Neural crest cell (in vitro differentiated cells): ENCODE measurements at regions not wholly inside any gene's neighbourhood (a gene's known extent, or its start where the extent isn't known, plus 50 kb on each side); places are given as distances from the start of the nearest gene placed in this dataset.
"Not testable (repeated sequence)": the region's sequence is repeated elsewhere in the genome, so short reads cannot be mapped to it uniquely, and the experiment has no call there.

Experiments
- DNase-seq: peaks from one replicate; pipeline ENCODE4 v3.0.0; 2021; ENCODE audit warnings: low read depth, mixed read lengths, low spot score
- H3K27ac Mint-ChIP-seq: one replicate; pipeline ENCODE4 v1.8.0; 2021; ENCODE audit warnings: mild to moderate bottlenecking, mixed read lengths; ENCODE audit not compliant: unreplicated experiment
- H3K27me3 Mint-ChIP-seq: 2 replicates; pipeline ENCODE4 v1.8.0; 2021; ENCODE audit warnings: low read depth, mild to moderate bottlenecking, mixed read lengths
- H3K36me3 Mint-ChIP-seq: 2 replicates; pipeline ENCODE4 v1.8.0; 2021; ENCODE audit warnings: low read depth, mild to moderate bottlenecking, mixed read lengths
- H3K4me1 Mint-ChIP-seq: 2 replicates; pipeline ENCODE4 v1.8.0; 2021; ENCODE audit warnings: mixed read lengths
- H3K4me3 Mint-ChIP-seq: one replicate; pipeline ENCODE4 v1.8.0; 2021; ENCODE audit warnings: mild to moderate bottlenecking, mixed read lengths
- H3K9me3 Mint-ChIP-seq: 2 replicates; pipeline ENCODE4 v1.8.0; 2021; ENCODE audit warnings: mixed read lengths
- CTCF ChIP-seq: fragments of 200-600 bp; sonication (generic); conservative IDR thresholded peaks from 2 replicates; pipeline ENCODE4 v1.5.0; 2021; ENCODE audit warnings: antibody characterized with exemption, mild to moderate bottlenecking

DNA sequence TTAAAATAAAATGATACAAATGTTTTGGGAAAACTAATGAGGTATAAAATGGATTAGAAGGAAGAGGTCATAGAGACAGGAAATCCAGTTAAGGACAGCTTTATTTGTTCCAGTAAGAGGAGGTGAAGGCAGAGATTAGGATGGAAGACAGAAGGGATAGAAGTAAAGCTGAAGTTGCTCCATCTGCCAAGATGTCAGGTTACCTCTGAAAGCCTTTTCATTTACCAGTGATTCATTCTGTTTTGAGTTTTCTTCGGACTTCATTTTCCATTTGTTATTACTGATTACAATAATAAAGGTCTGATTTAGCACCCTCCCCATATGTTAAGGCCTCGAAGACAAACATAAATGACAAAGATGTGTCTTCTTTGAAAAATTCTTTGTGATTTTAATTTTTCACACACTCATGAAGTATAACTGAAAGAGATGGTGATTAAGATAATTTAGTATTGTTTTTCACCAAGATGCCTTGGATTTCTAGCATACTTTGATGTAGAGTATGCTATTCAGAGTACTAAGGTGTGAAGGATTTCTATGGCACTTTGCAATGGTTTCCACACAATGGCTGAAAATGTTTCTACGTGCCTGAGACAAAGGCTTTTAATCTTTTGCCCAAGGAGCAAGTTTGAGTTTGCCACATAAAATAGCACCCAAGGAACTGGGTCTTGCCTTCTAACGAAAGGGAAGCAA lies 75.4 kb upstream of the PLAAT1 start:
- no peaks in the 10 kb centered on the region for H3K36me3 Mint-ChIP-seq
- no peaks in the 10 kb centered on the region for H3K27me3 Mint-ChIP-seq
- DNase-seq, result no peak
- no peak overlapping the region for H3K4me3 Mint-ChIP-seq
- TF ChIP-seq CTCF, result no peak
- no peaks in the 10 kb centered on the region for H3K9me3 Mint-ChIP-seq
- peaks cover 7% of the 10 kb centered on the region for H3K4me1 Mint-ChIP-seq
- H3K27ac Mint-ChIP-seq, result no peak overlapping the region

DNA sequence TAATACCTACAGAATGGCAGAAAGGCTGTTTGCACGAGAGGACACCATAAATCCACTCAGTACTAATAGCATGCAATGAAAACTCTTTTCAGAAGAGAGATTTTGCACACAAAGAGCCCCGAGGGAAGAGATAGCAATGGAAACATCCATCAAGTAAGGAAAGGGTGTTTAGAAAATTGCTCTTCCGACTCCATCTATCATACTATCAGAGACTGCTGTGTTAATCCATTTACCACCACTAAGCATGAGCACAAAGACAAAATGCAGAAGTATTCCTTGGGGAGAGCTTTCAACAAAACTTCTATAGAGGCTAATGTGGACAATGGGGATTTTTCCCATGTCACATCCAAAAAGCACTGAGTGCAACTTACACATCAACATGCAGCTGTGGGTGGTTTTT lies 72.1 kb upstream of the PLAAT1 start:
- no peaks in the 10 kb centered on the region for H3K27me3 Mint-ChIP-seq
- no peaks in the 10 kb centered on the region for H3K36me3 Mint-ChIP-seq
- H3K4me1 Mint-ChIP-seq, result peaks cover 7% of the 10 kb centered on the region
- H3K9me3 Mint-ChIP-seq, result no peaks in the 10 kb centered on the region
- H3K4me3 Mint-ChIP-seq, result no peak overlapping the region
- DNase-seq, result no peak
- TF ChIP-seq CTCF, result no peak
- no peak overlapping the region for H3K27ac Mint-ChIP-seq

DNA sequence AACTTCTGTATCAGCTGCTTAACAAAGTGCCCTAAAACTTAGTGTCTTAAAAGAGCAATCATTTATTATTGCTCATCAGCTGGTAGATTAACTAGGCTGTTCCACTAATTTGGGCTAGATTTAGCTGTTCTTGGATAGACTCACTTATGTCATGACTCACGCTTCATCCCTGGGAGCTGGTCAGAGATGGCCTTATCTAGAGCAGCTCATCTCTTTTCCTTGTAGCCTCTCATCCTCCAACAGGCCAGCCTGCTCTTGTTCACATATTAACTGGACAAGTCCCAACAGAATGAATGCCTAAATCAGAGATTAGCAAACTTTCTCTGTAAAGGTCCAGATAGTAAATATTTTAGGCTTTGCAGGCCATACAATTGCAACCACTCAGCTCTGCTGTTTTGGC lies 66.9 kb upstream of the PLAAT1 start:
- no peak for TF ChIP-seq CTCF
- H3K27ac Mint-ChIP-seq, result no peak overlapping the region
- no peaks in the 10 kb centered on the region for H3K9me3 Mint-ChIP-seq
- H3K4me3 Mint-ChIP-seq, result no peak overlapping the region
- peaks cover 2% of the 10 kb centered on the region for H3K4me1 Mint-ChIP-seq
- H3K27me3 Mint-ChIP-seq, result no peaks in the 10 kb centered on the region
- DNase-seq, result no peak
- H3K36me3 Mint-ChIP-seq, result no peaks in the 10 kb centered on the region

- not testable (repeated sequence) for H3K36me3 Mint-ChIP-seq, H3K9me3 Mint-ChIP-seq, H3K27ac Mint-ChIP-seq, H3K4me1 Mint-ChIP-seq, DNase-seq, H3K4me3 Mint-ChIP-seq, H3K27me3 Mint-ChIP-seq
Observed at GRCh38 chr3:193179332-193180012, 61.5 kb upstream of the PLAAT1 start.

GRCh38 chr3:193187070-193187722 lies 53.8 kb upstream of the PLAAT1 start:
- Mint-ChIP-seq H3K27me3 (peaks cover 2% of the 10 kb centered on the region), H3K36me3 (no peaks in the 10 kb centered on the region), H3K4me3 (no peak overlapping the region), H3K9me3 (peaks cover 4% of the 10 kb centered on the region), H3K27ac (no peak overlapping the region), H3K4me1 (no peaks in the 10 kb centered on the region)
- DNase-seq, result no peak
- TF ChIP-seq CTCF, result no peak
